Mammary epithelial cell (primary cell): ENCODE measurements at regions not wholly inside any gene's neighbourhood (a gene's known extent, or its start where the extent isn't known, plus 50 kb on each side); places are given as distances from the start of the nearest gene placed in this dataset.

Experiments
- EZH2 ChIP-seq: IDR thresholded peaks from 2 replicates; pipeline ENCODE4 v1.6.1; 2012; ENCODE audit warnings: low read length, inconsistent platforms, borderline replicate concordance
- TF ChIP-seq, protein P1 (sequence below), 2 donors: IDR thresholded peaks in 1 of 2; conservative IDR thresholded peaks in 1 of 2; 2 replicates each; pipeline ENCODE4 v1.5.1; 2011 to 2012; ENCODE audit warnings: inconsistent platforms in 2 of 2, low read length in 2 of 2, mild to moderate bottlenecking in 2 of 2, control low read depth in 1 of 2, low read depth in 1 of 2; ENCODE audit not compliant: insufficient read depth in 1 of 2; ENCODE audit errors: extremely low read depth in 1 of 2

DNA sequence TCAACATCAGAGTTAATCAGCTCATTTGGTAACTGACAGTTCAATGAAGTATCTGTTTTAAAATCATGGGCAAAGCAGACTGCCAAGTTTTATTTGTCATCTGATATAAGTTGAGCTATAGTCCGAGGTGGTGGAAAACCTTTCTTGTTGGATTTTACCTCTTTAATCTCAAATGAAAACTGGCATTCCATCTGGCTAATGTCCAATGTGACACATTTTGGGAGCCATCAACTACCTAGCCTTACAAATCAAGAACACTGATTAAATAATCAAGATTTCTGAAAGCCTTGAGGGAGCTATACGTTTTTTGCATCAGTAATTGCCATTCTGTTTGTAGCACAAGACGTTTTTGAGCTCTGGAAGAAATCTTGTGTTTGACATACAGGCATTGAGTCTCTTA, 1380.5 kb upstream of the WWC1 start:
- TF ChIP-seq, protein P1, sequence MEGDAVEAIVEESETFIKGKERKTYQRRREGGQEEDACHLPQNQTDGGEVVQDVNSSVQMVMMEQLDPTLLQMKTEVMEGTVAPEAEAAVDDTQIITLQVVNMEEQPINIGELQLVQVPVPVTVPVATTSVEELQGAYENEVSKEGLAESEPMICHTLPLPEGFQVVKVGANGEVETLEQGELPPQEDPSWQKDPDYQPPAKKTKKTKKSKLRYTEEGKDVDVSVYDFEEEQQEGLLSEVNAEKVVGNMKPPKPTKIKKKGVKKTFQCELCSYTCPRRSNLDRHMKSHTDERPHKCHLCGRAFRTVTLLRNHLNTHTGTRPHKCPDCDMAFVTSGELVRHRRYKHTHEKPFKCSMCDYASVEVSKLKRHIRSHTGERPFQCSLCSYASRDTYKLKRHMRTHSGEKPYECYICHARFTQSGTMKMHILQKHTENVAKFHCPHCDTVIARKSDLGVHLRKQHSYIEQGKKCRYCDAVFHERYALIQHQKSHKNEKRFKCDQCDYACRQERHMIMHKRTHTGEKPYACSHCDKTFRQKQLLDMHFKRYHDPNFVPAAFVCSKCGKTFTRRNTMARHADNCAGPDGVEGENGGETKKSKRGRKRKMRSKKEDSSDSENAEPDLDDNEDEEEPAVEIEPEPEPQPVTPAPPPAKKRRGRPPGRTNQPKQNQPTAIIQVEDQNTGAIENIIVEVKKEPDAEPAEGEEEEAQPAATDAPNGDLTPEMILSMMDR (conservative IDR thresholded peaks at IDR 0.05 in 1 of 2, IDR thresholded peaks at IDR 0.05 in 1 of 2; ENCODE audit: extremely low read depth in 1 of 2, insufficient read depth in 1 of 2, low read depth in 1 of 2, low read length in 2 of 2), result no peak
- no peak for TF ChIP-seq EZH2
